GM19099 (cell line): ENCODE measurements at regions not wholly inside any gene's neighbourhood (a gene's known extent, or its start where the extent isn't known, plus 50 kb on each side); places are given as distances from the start of the nearest gene placed in this dataset.

Source experiments
- POLR2A ChIP-seq: IDR thresholded peaks from 3 replicates; pipeline ENCODE4 v1.6.1; 2011; ENCODE audit warnings: low read depth; ENCODE audit not compliant: insufficient read length; ENCODE audit errors: extremely low read depth

DNA sequence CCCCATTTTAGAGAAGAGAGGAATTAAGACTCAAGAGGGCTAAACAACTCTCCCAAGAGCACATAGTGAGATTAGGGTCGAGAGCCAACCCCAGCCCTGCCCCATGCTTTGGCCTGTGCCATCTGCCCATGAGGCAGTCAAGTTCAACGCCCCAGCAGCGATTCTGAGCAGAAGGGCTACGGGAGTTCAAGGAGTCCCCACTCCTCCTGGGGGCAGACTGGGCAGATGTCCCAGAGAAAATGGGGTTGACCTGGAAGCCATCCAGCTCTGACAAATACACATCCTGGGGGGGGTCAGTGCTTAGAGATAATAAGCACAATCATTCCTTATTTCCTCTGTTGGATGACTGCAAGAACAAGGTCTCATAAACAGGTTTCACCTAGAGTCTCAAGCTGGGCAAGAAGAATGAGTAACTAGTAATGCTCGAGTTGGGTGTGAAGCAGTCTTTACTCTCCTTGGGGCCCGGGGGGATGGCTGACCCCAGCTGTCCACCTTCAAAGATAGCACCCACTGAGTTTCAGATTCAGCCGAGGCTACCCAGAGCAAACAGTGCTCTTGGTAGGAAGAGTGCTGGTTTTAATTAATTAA lies 716.4 kb downstream of the RNF144A start:
- no peak for TF ChIP-seq POLR2A

DNA sequence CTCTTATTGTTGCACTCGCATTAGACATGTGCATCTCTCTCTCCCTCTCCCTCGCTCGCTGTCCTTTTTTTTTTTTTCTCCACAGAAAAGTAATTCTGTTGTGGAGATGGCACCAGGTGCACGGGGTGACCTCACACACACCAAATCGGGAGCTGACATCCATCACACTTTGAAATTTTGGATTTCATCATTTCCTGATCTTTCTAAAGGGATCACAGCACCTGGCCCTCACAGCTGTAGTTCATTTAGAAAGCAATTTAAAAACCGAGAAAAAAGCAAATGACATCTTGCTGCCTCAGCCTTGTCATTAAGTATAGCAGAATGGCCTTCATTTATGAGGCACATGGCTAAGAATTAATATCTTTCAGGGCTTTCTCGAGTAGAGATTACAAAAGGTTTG lies 717.2 kb downstream of the RNF144A start:
- no peak for TF ChIP-seq POLR2A

DNA sequence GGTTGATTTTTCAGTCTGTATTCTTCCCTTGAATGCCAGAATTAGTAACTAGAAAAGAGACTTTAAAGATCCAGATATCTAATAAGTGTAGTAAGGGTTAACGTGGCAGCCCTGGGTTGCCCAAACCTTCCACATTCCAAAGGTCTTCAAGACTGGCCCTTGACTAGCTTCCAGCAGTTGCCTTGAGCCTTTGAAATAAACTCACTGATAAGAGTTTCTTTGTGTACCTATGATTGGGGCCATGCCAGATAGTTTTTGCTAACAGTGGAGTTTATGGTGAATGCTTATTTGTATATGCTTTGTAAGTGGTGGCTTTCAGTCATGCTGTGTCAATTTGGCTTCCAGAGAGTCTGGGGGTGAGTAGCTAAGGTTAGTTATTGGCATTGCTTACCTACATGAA lies 722.3 kb downstream of the RNF144A start:
- TF ChIP-seq POLR2A: no peak

DNA sequence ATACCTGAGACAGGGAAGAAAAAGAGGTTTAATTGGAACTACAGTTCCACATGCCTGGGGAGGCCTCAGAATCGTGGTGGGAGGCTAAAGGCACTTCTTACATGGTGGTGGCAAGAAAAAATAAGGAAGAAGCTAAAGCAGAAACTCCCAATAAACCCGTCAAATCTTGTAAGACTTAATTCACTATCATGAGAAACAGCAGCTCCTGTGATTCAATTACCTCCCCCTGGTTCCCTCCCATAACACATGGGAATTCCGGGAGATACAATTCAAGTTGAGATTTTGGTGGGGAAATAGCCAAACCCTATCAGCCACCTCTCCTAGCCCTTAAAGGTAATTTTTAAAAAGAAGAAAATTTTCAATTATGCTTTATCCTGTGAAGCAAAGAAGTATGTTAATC lies 728.8 kb downstream of the RNF144A start:
- TF ChIP-seq POLR2A: no peak

DNA sequence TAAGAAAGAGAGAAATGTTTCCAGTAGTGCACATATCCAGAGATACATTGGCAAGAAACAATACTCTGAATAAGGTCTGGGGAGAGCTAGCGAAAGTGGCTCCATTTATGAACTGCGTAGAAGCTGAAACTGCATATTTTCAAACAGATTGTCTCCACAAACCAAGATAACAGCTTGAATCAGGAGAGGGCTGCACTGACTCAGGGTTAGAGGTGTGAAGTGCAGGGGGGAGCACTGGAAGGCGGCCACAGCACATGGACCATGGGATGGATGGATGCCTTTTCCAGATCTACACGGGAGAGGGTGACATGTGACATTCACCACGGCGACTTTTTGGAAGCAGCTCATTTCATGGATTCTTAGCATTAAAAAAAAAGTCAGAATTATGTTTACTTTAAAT lies 729.4 kb downstream of the RNF144A start:
- TF ChIP-seq POLR2A: no peak

DNA sequence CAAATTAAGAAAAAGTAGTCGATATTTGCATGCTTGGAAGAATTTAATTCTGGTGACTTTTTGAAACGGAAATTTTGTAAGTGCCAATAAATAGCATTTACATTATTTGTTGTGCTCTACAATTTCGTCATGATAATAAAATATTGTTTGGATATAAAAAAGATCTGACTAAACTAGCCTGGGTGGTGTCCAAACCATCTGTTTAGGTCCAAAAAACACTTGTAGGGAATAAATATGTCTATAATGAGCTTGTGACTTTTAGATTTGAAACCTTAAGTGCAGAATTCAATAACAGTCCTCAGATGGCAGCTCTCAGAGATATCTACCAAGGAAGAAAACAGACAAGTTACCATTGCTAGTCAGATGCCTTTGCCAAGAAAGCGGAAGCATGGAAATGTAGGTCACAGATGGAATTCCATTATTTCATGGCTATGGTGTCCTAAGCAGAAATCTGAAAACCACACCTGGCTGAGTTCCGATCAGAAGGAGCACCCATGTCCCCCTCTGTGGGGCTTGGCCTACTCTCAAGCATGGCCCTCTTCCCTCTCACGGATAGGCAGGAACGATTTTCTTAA lies 731.1 kb downstream of the RNF144A start:
- no peak for TF ChIP-seq POLR2A

DNA sequence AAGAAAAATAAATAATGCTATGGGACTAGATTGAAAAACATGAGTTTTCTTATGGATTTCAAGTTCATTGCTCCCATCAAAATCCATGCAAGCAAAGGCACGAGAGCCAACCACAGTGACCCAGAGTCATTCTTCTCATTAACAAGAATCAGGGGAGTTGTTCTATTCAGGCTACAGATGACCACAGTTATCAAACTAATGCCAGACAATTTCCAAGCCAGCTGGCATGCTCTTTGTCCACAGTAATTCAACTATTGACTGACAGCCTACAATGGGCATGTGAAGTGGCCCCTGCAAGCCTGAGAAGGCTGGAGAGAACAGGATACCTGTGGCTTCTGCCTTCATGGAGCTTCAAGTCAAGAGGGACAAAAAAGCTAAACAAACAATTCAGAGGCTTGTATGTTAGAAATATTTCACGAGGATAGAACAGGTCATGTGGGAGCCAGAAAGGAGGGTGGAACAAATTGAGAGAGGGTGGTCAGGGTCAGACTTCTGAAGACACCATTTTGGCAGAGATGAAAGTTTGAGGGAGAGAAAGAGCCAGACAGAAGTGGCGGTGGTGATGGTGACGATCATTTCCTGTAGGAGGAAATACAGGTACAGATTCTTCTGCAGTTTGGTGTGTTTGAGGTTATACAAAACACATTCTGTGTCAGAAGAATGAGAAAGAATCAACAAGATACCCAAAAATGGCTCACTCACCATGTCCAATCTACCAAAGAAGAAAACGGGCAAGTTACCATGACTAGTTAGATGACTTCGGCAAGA lies 732.4 kb downstream of the RNF144A start:
- TF ChIP-seq POLR2A: no peak

DNA sequence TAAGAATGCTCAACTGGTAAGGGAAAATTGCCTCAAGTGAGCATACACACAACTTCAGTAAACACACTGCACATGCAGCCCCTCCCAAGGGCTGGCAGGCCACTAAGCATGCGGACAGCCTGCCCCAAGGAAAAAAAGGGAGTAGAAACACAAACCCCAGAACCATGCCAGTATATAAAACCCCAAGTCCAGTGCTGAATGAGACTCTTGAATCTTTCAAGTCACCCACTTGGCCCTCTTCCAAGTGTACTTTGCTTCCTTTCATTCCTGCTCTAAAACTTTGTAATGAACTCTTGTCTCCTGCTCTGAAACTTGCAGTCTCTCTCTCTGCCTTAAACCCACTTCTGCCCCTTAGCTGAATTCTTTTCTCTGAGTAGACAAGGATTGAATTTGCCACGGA lies 736.4 kb downstream of the RNF144A start:
- no peak for TF ChIP-seq POLR2A

DNA sequence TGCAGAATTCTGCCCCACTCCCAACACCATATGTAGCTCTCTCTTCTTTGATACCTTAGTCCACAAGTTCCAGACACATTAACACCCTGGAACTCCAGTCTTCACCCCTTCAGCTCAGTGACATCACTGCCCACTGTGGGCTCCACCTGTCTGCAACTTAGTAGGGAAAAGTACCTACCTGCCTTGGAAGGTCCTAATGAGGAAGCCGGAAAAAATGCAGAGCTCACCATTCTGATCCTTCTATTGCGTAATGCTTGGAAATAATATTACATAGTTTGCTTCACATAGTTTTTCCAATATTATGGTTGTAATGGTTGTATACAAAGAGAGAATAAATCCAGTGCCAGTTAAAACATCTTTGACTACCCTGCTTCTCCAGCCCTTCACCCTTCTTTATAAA lies 738.4 kb downstream of the RNF144A start:
- no peak for TF ChIP-seq POLR2A

DNA sequence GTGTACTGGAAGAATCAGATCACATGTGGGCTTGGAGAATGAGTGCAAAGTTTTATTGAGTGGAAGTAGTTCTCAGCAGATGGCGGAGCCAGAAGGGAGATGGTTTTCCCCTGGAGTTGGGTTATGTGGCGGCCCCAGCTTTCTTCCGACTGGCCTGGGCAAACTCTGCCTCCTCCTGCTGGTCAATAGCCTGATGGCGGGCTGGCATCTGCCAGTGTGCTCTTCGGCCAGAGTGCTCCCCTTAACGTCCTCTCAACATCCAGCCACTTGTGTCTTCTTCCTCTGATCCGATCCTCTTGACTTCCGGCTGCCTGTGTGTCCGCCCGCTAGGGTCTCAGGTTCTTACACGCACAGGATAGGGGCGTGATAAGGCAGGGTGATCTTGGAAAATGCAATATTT lies 741.3 kb downstream of the RNF144A start:
- no peak for TF ChIP-seq POLR2A

DNA sequence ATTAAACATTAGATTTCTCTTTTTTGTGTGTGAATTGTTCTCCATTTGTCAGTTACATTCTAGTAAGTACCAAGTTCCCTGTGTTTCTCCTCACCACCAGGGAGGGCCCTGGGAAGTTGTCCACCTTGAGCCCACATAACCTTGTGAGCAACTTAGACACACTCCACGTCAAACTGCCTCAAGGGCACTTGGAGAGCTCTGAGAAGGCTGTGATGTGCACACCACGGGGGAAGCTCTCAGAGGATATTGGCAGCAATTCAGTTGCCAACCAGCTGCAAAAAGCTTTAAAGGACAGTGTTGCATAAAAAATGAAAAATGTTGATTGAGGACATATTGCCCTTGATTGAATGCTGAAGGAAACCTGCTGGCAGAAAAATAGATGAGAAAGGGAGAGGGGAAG lies 743.6 kb downstream of the RNF144A start:
- TF ChIP-seq POLR2A: no peak

DNA sequence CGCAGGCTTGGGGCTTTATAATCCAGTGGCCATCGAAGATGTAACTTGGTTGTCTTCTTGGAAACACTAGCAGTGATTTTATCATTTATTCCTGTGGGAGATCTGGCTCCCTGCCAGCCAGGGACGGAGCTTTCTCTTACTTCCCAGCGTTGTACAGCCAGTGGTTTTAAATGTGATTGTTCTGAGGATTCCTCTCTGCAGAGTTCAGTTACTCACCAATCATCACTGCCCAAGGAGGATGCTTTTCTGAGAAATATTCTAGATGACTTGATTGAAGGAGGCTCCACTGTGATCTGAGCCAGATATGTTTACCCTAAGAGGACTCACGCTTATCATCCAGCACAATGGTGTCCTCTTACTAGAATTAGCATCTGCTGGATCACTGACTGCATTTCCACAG lies 744.3 kb downstream of the RNF144A start:
- no peak for TF ChIP-seq POLR2A

DNA sequence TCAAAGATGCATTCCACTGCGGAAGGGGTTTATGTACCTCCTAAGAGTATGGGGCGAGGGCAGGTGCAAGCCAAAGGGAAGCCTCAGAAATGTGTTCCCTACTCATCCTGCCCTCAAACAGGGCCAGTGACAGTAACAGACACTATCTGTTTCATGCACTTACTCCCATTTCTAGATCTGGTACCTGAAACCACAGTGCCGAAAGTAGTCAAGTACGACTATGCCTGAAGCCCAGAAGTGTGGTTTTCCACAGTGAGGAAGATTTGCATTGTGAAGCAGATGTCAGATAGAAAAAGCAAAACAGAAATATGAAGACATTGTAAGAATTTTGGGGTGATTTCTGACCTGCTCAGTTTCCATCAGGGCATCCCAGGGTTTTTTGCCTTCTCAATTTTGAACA lies 748.7 kb downstream of the RNF144A start:
- TF ChIP-seq POLR2A: no peak

DNA sequence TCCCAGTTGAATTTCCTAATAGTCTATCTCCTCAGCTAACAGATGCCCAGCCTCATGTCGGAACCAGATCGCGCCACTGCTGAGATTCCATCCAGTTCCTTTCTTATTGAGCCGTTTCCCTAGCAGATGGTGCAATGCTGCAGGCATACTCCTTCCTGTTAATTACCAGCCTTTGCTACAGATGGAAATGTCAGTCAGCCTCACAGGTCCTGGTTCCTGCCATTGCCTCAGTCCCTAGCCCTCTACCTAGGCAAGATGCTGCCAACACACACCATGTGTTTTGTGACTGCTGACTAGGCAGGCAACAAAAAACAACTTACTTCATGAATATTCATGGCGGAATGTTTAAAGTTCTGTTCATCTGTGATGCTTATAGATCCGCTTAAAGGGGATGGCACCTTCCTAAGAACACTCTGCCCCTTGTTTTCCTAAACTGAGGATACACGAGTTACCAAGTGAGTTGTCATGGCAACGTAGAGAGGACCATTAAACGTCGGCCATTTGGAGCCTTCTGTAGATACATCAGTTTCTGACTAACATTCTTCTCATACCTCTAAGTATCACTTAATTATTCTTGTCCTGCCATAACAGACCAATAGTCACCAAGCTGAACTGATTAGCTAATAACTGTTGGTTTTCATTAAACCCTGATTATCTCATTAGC lies 749.5 kb downstream of the RNF144A start:
- no peak for TF ChIP-seq POLR2A

DNA sequence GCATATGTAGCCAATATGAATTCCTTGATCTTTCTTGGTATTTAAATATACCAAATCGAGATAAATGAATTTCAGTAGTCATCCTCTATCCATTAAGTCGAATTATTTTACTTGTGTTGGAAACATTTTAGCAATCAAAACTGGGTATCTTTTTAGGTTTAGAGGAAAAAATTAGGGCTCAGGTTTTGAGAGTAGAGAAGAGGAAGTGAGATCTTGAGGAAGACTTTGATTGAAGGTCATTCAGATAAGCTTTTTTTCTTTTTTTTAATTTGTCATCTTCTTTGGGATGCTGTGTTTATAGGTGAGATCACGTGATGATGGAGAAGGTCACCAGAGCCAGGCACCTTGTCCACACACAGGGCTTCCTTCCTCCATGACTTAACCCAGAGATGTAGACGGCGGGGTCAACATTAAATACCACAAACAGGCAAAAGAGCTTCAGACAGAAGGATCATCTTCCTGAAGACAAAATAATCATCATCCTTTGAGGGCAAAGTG lies 750.1 kb downstream of the RNF144A start:
- TF ChIP-seq POLR2A: no peak
